K562 (cell line): ENCODE measurements at regions not wholly inside any gene's neighbourhood (a gene's known extent, or its start where the extent isn't known, plus 50 kb on each side); places are given as distances from the start of the nearest gene placed in this dataset.
"Not testable (repeated sequence)": the region's sequence is repeated elsewhere in the genome, so short reads cannot be mapped to it uniquely, and the experiment has no call there.

Experiments used
- KAT8 ChIP-seq: fragments of 450-650 bp; IDR thresholded peaks from 2 replicates; pipeline ENCODE4 v1.6.1; 2016; ENCODE audit warnings: low read depth, mild to moderate bottlenecking
- RAD21 ChIP-seq, 2 experiments: fragments of 250-450 bp in 1 of 2; fragments of 450-650 bp in 1 of 2; sonication (Bioruptor Pico) in 1 of 2; formaldehyde crosslinking in 1 of 2; IDR thresholded peaks in 1 of 2; conservative IDR thresholded peaks in 1 of 2; 2 replicates each; pipeline versions ENCODE4 v1.4.0 to v1.8.0; 2020 to 2022; ENCODE audit warnings: mild to moderate bottlenecking in 2 of 2, moderate library complexity in 1 of 2
- TF ChIP-seq, protein P1 (sequence below): sonication (generic); formaldehyde crosslinking; IDR thresholded peaks from 2 replicates; pipeline ENCODE4 v1.8.0; 2022; ENCODE audit warnings: mild to moderate bottlenecking, missing genetic modification reagents
- TF ChIP-seq, protein P2 (sequence below), 3 experiments: IDR thresholded peaks in 2 of 3; conservative IDR thresholded peaks in 1 of 3; 2 replicates each; pipeline ENCODE4 v1.5.1; 2011 to 2012; ENCODE audit warnings: low read length in 3 of 3, mild to moderate bottlenecking in 3 of 3, control low read depth in 2 of 3, improper control_type of control experiment in 1 of 3, inconsistent platforms in 1 of 3, low read depth in 1 of 3, mixed read lengths in 1 of 3, moderate library complexity in 1 of 3; ENCODE audit not compliant: insufficient read depth in 2 of 3

DNA sequence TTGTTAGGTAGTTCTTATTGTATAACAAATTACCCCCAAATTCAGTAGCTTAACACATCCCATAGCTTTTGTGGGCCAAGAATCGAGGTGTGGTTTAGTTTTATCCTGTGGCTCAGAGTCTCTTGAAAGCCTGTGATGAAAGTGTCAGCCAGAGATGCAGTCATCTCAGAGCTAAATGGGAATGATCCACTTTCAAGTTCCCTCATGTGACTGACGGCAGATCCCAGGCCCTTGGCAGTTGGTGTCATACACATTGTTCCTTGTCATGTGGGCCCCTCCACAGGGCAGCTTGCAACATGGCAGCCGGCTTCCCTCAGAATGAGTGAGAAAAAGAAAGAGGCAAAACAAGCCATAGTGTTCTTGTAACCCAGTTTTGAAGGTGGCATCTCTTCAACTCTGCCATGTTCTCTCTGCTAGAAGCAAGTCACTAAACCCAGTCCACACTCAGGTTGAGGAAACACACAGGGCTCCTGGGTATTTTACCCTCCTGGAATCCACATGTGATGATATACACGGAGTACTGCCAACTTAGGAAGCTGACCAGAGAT lies 153.1 kb upstream of the LRRC61 start:
- TF ChIP-seq RAD21 (CRISPR knock-in tag; conservative IDR thresholded peaks at IDR 0.05 in 1 of 2, IDR thresholded peaks at IDR 0.05 in 1 of 2); KAT8: not testable (repeated sequence)
- TF ChIP-seq, protein P1, sequence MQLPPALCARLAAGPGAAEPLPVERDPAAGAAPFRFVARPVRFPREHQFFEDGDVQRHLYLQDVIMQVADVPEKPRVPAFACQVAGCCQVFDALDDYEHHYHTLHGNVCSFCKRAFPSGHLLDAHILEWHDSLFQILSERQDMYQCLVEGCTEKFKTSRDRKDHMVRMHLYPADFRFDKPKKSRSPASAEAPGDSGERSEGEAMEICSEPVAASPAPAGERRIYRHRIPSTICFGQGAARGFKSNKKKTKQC (CRISPR knock-in tag) = not testable (repeated sequence)
- TF ChIP-seq, protein P2, sequence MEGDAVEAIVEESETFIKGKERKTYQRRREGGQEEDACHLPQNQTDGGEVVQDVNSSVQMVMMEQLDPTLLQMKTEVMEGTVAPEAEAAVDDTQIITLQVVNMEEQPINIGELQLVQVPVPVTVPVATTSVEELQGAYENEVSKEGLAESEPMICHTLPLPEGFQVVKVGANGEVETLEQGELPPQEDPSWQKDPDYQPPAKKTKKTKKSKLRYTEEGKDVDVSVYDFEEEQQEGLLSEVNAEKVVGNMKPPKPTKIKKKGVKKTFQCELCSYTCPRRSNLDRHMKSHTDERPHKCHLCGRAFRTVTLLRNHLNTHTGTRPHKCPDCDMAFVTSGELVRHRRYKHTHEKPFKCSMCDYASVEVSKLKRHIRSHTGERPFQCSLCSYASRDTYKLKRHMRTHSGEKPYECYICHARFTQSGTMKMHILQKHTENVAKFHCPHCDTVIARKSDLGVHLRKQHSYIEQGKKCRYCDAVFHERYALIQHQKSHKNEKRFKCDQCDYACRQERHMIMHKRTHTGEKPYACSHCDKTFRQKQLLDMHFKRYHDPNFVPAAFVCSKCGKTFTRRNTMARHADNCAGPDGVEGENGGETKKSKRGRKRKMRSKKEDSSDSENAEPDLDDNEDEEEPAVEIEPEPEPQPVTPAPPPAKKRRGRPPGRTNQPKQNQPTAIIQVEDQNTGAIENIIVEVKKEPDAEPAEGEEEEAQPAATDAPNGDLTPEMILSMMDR (IDR thresholded peaks at IDR 0.05 in 2 of 3, conservative IDR thresholded peaks at IDR 0.05 in 1 of 3; ENCODE audit: insufficient read depth in 2 of 3, low read depth in 1 of 3, low read length in 3 of 3) = not testable (repeated sequence)
